HG03039 (cell line): ENCODE measurements at regions not wholly inside any gene's neighbourhood (a gene's known extent, or its start where the extent isn't known, plus 50 kb on each side); places are given as distances from the start of the nearest gene placed in this dataset.
"Not testable (repeated sequence)": the region's sequence is repeated elsewhere in the genome, so short reads cannot be mapped to it uniquely, and the experiment has no call there.

Source experiments
- ATAC-seq: cut with Tn5 transposase; IDR thresholded peaks from one replicate; pipeline ENCODE4 v1.9.1; 2021; ENCODE audit warnings: mild to moderate bottlenecking, moderate library complexity; ENCODE audit not compliant: unreplicated experiment

- ATAC-seq, result no peak
Measured at GRCh38 chr18:55988537-55988936, 400.5 kb upstream of the TCF4 start.

GRCh38 chr18:55983433-55983832, 395.4 kb upstream of the TCF4 start:
- no peak for ATAC-seq

GRCh38 chr18:55982992-55983391, 395.0 kb upstream of the TCF4 start:
- no peak for ATAC-seq

- ATAC-seq, result no peak
Measured at GRCh38 chr18:55981712-55982475, 393.9 kb upstream of the TCF4 start.

GRCh38 chr18:55974521-55974920, 386.5 kb upstream of the TCF4 start:
- ATAC-seq, result no peak

GRCh38 chr18:55968550-55968949, 380.6 kb upstream of the TCF4 start:
- ATAC-seq, result no peak

GRCh38 chr18:55967019-55967418, 379.0 kb upstream of the TCF4 start:
- ATAC-seq, result no peak

- no peak for ATAC-seq
Measured at GRCh38 chr18:55964171-55964570, 376.2 kb upstream of the TCF4 start.

GRCh38 chr18:55953326-55953725, 365.3 kb upstream of the TCF4 start:
- ATAC-seq, result no peak

GRCh38 chr18:55951738-55952137, 363.7 kb upstream of the TCF4 start:
- ATAC-seq, result not testable (repeated sequence)

GRCh38 chr18:55950379-55951166, 362.6 kb upstream of the TCF4 start:
- ATAC-seq, result no peak

- ATAC-seq, result no peak
Measured at GRCh38 chr18:55934821-55935220, 346.8 kb upstream of the TCF4 start.

GRCh38 chr18:55932675-55933074, 344.7 kb upstream of the TCF4 start:
- ATAC-seq, result no peak

GRCh38 chr18:55927831-55928230, 339.8 kb upstream of the TCF4 start:
- no peak for ATAC-seq

GRCh38 chr18:55925772-55926171, 337.8 kb upstream of the TCF4 start:
- no peak for ATAC-seq

- no peak for ATAC-seq
Measured at GRCh38 chr18:55920063-55920462, 332.1 kb upstream of the TCF4 start.

GRCh38 chr18:55918444-55918843, 330.5 kb upstream of the TCF4 start:
- ATAC-seq, result no peak

- no peak for ATAC-seq
Measured at GRCh38 chr18:55912919-55913318, 324.9 kb upstream of the TCF4 start.

- no peak for ATAC-seq
Measured at GRCh38 chr18:55912071-55912470, 324.1 kb upstream of the TCF4 start.

- no peak for ATAC-seq
Measured at GRCh38 chr18:55910296-55910695, 322.3 kb upstream of the TCF4 start.

- no peak for ATAC-seq
Measured at GRCh38 chr18:55908901-55909366, 320.9 kb upstream of the TCF4 start.
